ENCODE measurements at regions not wholly inside any gene's neighbourhood (a gene's known extent, or its start where the extent isn't known, plus 50 kb on each side); places are given as distances from the start of the nearest gene placed in this dataset.

GRCh38 chr16:81149614-81150013 is 53.4 kb upstream of the GCSH start:
- TF ChIP-seq CTCF (IDR thresholded peaks at IDR 0.05), result no peak
- no peak for TF ChIP-seq POLR2A (IDR thresholded peaks at IDR 0.05)
- TF ChIP-seq POLR2AphosphoS5 (IDR thresholded peaks at IDR 0.05), result no peak

All from suprapubic skin (tissue), 4 donors.